DMS 273 (cell line): ENCODE measurements at regions not wholly inside any gene's neighbourhood (a gene's known extent, or its start where the extent isn't known, plus 50 kb on each side); places are given as distances from the start of the nearest gene placed in this dataset.

Experiments used
- DNase-seq: peaks from one replicate; lab custom pipeline; 2025; ENCODE audit not compliant: unreplicated experiment; lab: John Stamatoyannopoulos, UW

DNA sequence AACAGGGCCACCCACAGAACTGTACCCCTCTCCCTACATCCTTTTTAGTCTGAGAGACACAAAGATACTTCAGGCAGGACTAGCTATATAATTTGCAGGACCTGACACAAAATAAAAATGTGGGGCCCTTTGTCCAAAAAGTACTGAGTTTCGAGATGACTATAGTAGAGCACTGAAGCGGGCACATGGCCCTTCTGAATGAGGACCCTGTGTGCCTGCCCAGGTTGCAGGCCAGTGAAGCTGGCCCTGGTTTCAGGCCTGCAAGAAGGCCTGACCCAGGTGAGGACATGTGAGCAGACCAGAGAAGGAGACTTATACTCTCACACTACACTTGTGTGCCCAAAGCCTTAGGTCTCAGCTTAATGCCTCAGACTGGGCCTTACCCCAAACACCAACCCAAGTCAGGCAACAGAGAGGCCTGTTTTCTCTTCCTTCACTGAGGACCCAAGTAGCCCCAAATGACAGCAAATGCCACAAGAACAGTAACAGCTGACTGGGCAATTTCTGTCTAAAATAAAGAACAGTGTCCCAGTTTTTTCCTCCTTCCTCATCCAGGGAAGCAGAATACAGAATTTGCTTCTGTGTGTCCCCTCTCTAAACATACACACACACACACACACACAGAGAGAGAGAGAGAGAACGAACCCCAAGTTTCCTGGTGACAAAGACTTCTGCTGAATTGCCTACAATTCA, 100.9 kb upstream of the ARHGEF3 start:
- DNase-seq, result no peak

DNA sequence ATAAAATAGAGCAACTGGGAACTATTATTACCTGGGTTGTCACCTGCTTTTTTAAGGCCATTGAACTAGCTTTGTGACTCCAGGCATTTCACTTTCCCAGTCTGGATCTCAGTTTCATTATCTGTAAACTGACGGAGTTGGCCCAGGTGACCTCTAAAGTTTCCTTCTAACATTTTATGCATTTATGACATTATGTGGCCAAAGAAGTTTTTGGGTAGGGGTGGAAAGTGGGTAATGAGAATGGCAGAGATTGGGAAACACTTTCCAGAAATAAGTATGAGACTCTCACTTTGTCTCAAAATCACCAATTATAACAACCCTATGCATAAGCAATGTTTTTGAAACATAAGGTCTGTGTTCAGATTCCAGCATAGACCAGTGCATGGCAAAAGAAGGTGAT, 99.1 kb upstream of the ARHGEF3 start:
- no peak for DNase-seq

DNA sequence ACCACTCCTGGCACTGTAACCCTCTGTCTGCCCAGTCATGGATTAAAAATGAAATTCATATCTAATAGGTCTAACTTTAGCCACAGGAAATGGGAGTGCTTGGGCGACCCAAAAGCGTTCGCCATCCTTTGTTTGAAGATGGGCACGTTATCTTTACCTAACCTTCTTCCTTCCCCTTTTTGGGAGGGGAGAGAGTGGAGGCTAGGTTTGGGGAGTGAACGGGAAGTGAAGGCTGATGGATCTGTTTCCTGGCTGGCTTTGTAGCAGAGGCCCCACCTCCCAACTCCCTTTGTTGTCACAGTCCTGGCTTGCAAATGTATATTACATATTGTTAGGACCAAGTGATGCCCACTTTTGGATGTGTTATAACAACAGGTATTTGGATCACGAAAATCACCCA, 98.1 kb upstream of the ARHGEF3 start:
- no peak for DNase-seq

DNA sequence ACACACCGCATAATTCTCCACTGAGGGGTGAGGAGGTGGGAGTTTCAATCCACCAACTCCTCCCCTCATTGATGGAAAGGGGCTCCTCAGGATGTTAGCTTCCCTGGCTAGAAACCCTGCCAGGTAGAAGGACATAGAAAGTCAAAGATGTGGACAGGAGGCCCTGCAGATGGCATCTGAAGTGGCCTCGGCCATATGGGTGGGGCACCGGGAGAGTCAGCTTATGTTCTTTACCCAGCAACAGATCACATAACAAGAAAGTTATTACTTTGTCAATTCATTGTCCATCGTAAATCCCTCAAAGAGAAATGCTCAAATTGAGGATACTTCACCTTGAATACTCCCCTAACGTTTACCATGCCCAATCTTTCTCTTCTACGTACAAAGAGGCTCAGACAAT, 97.3 kb upstream of the ARHGEF3 start:
- DNase-seq, result peak; percentile 23

DNA sequence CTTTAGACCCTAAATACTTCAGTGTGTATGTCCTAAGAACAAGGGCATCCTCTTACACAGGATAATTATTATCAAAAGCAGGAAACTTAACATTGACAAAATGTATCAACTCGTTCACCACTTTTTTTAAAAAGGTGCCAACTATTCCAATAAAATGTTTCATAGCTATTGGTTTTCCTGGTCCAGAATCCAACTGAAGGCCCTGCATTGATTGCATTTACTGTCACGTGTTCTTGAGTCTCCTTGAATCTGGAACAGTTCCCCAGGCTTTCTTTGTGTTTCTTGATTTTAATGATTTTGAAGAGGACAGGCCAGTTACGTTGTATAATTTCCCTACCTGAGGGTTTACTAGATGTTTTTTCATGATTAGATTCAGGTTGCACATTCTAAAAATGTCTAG, 94.6 kb upstream of the ARHGEF3 start:
- no peak for DNase-seq

DNA sequence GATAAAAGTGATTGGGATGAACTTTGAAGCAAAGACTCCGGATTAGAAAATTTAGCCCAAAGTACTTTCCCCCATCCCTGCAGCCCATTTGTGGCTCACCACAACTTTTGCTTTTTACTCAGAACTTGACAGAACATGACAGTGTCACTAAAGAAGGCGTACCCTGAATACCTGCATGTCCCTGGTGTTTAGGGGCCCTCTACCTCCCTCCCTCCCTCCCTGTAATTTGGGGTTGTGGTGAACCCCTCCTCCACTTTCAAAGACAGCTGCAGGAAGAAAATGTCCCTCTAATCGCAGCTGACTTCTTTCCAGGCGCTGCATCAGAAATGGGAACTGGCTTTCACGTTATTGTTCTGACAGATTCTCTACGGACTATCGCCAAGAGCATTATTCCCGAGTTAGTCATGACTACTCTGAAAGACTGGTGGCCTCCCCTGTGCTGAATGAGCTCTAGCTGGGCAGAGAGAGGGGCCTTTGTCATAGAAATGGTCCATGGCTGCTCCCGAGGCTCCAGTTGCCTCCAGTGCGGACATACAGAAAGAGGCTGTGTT, 93.2 kb upstream of the ARHGEF3 start:
- no peak for DNase-seq

DNA sequence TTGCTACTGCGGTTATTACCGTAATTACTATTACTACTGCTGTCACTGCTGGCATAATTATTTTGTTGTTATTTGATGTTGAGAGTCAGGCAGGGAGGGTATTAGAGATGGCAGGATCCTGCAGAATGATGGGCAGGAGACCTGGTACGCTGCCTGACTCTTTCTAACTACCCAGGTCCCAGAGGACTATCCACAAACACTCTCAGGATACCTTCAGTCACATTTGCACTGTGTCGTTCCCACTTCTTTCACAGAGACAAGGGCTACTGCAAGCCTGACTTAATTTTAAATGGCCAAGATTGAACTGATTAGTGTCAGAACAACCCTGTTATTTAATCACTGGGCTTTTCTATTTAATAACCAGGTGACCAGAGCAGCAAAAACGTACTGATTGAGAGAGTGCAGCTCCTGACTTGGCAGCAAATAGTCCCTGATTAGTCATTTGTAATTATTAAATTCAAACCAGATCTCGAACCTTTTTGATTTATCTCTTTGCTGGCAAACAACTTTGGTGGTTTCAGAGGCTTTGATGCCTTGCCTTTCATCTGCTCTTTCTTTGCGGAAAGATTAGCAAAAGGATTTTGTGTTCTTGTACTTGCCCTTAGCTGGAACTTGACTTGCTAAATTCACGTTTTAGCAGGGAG, 88.8 kb upstream of the ARHGEF3 start:
- no peak for DNase-seq

DNA sequence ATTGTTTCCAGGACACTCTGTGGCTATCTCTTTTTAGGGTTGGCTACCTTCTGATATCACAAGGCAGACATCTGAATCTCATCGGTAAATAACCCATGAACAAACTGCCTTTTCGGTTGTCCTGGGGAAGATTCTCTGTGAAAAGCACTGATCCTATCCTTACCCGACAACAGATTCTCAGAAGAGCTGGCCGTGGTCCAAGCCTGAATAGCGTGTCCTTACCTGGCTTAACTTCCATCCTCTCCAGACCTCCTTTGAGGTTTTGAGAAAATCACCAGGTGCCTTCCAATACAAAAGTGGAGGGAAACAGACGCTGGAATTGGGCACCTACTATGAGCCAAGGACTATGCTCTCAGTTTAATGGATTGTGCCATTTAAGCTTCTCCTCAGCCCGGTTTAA, 87.4 kb upstream of the ARHGEF3 start:
- DNase-seq, result peak; percentile 18

DNA sequence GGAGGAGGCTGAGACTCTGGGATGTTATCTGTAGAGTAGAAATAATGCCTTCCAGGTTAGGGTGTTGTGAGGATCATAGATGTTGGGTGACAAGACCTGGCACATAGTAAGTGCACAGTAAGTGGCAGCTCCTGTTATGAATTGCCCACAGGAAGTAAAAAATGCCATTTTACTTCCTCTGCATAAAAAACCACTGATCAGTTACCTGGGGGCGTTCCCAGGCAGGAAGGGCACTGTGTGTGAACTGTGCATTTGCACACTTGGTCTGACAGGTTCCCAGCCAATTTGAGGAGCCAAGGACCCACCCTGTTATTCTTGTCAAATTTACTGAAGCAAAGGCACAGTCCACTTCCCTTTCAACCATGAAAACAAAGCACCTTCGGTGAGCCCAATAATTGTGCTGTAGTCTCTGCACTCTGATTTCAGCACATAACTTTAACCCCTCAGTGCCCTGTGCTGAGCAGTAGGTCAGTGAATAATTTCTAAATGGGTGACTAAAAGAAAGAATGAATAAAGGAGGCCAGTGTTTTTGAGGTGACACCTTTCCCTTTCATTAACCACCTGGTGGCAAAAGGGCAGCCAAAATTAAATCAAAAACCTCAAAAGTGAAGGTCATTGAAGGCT, 85.8 kb upstream of the ARHGEF3 start:
- DNase-seq, result no peak

DNA sequence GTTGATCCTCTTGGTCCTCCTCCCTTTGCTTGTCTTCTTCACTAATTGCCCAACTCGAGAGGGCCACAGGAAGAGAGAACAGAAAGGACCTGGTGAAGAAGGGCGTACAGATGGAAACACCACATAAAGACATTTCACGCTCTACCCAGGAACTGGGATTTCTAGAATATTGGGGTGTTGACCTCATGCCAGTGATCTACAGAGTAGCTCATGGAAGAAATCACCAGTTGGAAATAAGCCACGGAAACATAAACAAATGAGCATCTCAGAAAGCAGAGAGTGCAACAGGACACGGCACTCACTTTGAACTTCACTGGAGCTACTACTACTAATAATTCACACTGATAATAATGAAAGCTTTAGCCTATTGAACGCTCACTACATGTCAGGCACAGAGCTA, 84.6 kb upstream of the ARHGEF3 start:
- no peak for DNase-seq

DNA sequence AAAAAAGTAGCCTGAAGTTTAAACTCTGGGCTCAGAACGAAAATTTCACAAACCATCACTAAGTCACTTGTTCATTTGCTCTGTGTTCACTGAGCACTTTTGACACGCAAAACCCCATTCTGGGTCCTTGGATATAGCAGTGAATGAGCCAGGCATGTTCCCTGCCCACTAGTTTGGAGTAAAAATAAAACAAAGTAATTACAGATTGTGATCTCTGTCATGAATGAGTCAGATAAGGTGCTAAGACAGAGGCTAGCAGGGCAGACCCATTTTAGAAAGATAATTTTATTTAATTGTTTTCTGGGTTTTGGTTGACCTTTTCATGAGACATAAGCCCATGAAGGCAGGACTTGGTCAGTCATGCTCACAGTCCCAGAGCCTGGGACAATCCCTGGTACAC, 84.1 kb upstream of the ARHGEF3 start:
- DNase-seq, result no peak

DNA sequence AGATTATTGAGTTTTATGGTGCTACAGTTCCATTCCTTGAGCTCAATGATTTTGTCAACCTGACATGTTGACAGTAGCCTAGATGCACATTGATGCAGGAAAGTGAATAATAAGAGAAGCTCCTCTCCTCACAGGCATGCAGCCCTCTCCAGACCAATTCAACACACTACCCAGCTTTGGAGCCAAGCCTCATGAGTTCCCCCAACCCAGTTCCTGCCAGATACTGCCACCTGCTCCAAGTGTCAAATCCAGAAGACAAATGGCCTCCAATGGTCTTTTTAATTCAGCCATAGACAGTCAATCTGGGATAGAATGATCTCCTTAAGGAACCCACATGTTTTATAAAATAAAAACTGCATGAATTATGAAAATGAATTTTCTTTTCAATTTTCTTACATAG, 83.7 kb upstream of the ARHGEF3 start:
- peak; percentile 35 for DNase-seq

DNA sequence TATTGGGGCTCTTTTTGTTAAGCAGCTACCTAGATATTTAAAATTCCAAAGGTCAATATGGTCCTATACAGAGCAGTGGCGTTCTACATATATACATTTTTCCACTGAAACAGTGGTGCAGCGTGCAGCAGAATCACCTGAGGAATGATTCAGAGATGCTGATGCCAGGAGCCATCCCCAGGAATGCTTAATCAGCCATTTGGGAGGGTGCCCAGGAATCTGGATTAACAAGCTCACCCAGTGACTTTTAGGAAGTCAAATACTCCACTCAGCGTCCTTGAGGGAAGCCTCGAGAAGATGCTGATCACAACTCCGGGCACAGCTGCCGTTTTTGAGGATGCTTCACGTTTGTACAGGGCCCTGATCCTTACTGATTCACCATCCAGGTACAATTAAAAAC, 82.6 kb upstream of the ARHGEF3 start:
- no peak for DNase-seq

DNA sequence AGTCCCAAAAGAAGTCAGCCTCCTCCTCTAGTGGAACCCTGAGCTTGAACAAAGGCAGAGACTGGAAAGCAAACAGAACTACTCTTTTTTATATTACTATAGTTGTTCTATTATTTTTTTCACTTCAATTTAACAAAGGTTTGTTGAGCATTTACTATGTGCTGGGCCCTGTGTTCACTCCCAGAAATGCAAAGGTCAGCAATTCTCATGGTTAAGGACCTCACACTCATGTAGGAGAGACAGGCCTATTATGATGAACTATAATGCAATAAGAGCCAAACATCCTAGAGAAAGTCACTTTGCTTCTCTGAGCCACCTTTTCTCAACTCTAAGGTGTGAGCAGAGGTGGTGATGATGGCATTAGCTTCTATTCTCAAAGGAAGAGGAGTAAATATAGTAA, 82.1 kb upstream of the ARHGEF3 start:
- no peak for DNase-seq

DNA sequence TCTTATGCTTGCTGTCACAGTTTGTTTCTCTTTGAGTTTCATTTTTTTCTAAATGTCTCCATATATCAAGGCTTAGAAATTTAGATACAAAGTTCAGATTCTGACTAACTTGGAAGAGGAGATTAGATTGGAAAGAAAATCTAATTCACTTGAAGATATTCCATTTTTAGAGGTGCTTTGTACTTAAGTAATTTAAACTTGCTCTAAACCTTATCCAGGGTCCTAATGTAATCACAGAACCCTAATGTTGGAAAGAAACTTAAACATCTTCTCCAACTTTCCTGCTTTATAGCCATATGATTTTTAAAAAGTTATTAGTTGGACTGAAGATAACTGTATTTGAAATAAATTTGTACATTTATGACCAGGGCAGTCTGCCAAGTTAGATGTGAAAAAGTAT, 81.1 kb upstream of the ARHGEF3 start:
- no peak for DNase-seq

DNA sequence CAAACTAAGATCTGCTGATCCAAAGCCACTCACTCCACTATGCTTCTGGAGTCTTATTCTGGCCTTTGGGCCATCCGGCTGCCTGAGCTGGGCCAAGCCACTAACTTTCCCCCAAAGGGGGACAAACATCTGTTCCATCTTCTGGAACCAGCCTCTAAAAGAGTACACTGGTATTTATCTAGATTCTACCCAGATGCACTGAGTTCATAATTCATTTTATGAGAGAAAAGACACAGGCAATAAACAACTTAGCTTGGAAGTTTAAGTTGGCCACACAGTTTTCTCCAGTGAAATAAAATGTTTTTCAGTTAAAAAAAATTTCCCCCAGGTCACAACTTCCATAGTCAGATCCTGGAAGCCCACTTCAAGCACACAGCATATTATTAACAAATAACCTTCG, 80.1 kb upstream of the ARHGEF3 start:
- DNase-seq, result peak; percentile 34

DNA sequence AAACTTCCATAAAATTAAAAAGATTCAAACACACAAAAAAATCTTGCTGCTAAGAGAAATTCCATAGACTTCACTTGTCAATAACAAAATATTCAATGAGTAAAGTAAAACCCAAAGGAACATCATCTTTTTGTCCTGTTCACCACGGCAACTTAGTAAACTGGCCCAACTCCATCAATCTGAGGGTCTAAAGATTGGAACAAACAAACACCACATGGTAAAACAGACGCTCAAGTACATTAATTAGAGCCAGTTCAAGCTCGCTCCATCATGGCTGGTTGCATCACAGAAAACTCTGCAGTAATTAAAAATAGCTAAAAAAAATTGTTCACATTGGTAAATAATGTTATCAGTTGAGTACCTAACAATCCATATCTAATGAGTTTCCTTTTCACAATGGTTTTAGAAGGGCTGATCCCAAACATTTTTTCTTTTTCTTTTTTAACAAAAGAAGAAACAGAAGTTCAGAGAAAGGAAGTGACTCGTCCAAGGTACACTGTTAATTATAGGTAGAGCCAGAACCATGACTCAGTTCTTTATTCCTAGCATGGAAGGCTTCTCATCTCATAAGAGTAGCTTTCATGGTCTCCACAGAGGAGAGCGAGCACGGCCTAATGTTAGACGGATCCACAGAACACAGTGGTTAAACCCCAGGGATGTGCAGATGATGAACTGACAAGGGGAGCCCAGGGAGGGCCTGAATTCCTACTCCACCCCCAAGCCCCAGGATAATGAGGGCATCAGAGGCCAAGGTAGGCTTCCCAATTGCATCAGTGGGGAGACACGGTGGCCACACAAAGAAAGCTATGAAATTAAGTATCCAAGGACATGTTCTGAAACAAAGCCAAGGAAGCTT, 79.2 kb upstream of the ARHGEF3 start:
- peak; percentile 70 for DNase-seq

DNA sequence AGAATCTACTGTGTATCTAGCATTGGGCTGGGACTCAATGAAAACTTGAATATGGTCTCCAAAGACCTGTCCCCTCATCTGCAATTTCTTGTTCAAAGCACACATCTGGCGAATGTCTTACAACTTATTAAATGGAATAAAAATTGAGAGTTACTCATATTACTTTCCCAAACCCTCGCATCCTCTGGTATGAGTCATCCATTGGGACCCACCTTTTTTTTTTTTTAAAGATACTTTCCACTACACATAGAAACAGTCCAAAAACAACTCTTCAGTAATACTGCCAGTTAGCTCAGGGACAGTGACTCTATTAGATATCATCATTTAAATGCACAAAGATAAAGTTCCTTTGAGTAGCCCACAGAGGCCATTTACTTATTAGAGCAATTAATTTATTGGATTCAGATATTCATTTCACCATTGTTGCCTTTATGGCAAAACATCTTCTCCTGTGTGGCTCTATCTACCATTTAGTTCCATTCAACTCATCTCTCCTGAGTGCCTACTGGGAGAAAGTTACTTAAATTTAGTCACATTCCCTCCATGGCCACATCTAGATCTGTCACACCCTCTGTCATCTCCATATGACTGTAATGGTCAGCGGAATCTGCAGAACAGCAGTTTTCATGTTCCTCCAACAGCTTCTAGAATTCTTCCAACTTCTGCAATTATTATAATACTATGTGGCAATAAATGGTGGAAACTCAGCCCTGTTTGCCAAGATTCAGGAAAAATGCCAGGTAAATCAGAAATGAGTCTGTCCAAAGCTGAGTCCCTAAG, 77.9 kb upstream of the ARHGEF3 start:
- DNase-seq, result no peak

DNA sequence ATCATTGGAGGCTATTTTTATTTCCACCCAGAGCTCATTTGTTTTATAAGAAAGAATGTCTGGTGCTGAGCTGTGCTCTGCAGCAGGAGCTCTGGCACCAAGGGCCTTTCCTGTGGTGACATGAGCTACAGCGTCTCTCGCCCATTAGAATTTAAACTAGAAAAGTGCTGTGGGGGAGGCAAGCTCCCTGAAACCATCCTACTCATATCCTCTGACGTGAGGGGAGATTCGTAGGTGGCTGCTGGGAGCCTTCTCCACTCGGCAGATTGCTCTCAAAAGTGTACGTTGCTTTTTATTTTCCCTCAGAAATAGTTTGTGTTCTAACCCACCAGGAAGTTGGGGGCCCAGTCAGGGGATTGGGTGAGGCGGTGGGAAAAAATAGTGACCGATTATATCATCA, 76.3 kb upstream of the ARHGEF3 start:
- DNase-seq, result no peak

DNA sequence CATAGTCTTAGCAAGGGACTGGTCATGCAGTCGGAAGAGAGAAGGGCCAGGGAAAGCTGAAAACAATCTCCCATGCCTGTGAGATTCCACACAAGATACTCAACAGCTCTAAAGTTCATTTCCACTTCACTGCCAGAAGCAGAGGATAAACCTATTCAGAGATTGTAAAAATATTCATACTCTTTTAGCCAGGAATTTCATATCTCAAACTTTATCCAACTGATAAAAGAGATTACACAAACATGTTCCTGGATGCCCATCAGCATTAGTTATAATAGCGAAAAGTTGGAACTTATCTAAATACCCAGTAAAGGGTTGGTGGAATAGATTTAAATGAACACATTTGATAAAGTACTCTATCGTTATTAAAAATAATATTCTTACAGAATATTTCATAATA, 75.2 kb upstream of the ARHGEF3 start:
- DNase-seq, result no peak

DNA sequence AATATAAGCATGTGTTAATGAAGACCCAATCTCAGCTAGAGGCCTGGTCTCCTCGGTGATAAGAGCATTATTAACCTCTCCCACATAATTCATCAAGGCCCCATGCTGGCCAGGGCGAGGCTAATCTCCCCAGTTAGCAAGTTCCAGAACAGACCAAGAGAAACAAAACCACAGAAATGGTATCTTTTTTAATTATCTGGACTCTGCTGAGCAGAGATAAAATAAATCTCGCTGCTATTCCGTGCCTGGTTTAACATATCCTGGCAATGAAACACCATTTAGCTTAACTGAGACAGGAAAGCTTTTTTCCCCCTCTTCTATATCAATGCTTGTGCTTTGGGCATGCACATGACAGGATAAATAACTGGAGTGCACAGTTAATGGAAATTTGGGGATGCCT, 72.5 kb upstream of the ARHGEF3 start:
- DNase-seq, result no peak
